D721Med (cell line): ENCODE measurements at regions not wholly inside any gene's neighbourhood (a gene's known extent, or its start where the extent isn't known, plus 50 kb on each side); places are given as distances from the start of the nearest gene placed in this dataset.

ENCODE experiments used
- DNase-seq: peaks from one replicate; pipeline ENCODE4 v3.0.0; 2011; ENCODE audit warnings: low spot score; ENCODE audit not compliant: insufficient read length
- FAIRE-seq: peaks from 2 replicates; lab custom pipeline; 2011; peaks lifted over from hg19 to GRCh38; lab: Jason Lieb, UNC
- TF ChIP-seq, protein P1 (sequence below): IDR thresholded peaks from 2 replicates; pipeline ENCODE4 v1.5.1; 2012; ENCODE audit warnings: mild to moderate bottlenecking, control low read depth; ENCODE audit not compliant: insufficient read depth; ENCODE audit errors: missing control alignments

DNA sequence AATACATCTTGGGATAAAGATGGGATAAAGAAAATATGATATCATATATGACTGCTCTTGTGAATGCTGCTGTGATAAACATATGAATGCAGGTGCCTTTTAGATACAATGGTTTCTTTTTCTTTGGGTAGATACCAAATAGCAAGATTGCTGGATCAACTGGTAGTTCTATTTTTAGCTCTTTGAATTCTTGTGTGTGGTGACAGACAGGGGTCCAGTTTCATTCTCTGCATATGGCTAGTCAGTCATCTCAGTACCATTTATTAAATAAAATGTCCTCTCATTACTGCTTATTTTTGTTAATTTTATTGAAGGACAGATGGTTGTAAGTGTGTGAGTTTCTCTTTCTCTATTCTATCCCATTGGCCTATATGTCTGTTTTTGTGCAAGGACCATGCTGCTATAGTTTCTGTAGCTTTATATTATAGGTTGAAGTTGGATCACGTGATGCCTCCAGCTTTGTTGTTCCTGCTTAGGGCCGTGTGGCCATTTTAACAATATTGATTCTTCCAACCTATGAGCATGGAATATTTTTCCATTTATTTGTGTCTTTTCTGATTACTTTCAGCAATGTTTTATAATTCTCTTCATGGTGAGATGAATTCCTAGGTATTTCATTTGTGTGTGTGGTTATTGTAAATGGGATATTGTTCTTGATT is 1089.8 kb upstream of the CADM2 start:
- DNase-seq, result no peak
- TF ChIP-seq, protein P1, sequence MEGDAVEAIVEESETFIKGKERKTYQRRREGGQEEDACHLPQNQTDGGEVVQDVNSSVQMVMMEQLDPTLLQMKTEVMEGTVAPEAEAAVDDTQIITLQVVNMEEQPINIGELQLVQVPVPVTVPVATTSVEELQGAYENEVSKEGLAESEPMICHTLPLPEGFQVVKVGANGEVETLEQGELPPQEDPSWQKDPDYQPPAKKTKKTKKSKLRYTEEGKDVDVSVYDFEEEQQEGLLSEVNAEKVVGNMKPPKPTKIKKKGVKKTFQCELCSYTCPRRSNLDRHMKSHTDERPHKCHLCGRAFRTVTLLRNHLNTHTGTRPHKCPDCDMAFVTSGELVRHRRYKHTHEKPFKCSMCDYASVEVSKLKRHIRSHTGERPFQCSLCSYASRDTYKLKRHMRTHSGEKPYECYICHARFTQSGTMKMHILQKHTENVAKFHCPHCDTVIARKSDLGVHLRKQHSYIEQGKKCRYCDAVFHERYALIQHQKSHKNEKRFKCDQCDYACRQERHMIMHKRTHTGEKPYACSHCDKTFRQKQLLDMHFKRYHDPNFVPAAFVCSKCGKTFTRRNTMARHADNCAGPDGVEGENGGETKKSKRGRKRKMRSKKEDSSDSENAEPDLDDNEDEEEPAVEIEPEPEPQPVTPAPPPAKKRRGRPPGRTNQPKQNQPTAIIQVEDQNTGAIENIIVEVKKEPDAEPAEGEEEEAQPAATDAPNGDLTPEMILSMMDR, result no peak
- no peak for FAIRE-seq

DNA sequence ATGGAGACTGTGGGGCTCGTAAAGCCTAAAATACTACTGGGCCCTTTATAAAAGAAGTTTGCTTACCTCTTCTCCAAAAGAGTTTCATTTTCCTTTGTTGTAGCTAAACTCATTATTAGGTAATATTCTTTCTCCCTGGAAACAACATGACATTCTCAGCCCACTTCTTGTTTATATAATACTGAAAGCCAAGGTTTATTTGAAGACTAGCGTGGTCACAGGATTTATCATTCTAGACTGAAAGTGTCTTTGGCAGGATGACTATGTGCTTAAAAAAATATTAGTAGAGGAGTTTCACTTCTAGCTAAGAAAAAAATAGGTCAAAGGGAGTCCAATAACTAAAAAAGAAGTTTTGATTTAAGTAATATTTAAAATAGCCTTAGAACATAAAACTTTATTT is 1085.2 kb upstream of the CADM2 start:
- FAIRE-seq, result no peak
- no peak for DNase-seq
- TF ChIP-seq, protein P1, result no peak

DNA sequence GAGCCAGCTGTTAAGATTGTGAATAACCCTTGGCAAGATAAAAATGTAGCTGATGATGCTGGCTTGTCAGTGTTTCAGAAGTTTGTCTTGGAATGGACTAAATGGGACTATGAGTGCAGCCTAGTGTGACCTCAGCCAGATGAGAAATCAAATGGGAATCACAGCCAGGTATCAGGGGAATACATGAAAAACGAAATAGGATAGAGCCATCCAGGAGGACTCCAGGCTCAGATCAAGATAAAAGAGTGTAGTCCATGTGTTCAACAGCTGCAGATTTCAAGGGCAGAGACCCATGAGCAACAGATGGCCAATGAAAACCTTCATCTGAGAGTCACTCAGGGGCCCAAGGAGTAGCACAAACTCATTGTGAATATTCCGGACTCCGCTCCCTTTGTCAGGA is 1080.9 kb upstream of the CADM2 start:
- DNase-seq, result no peak

DNA sequence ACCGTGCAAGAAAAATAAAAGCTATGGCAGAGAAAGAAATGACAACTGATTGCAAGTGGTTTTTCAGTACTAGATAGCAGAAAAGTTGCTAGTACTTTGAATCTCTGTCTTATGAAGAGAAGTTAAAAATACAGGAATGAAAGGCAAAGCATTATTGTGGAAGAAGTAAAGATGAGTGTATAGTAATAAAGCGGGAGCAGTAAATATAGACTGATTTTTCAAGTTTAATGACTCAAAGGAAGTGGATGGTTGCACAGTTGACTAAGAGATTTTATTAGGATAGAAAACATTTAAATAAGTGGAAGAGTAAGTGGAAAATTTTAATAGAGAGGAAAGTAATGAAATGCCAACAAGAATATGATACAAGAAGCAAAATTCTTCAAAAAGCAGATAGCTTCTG is 1076.1 kb upstream of the CADM2 start:
- DNase-seq (no peak), FAIRE-seq (no peak)
- TF ChIP-seq, protein P1, result no peak

More for the DNA sequence above, 1080.9 kb upstream of the CADM2 start:
- FAIRE-seq, result no peak
- TF ChIP-seq, protein P1, result no peak

DNA sequence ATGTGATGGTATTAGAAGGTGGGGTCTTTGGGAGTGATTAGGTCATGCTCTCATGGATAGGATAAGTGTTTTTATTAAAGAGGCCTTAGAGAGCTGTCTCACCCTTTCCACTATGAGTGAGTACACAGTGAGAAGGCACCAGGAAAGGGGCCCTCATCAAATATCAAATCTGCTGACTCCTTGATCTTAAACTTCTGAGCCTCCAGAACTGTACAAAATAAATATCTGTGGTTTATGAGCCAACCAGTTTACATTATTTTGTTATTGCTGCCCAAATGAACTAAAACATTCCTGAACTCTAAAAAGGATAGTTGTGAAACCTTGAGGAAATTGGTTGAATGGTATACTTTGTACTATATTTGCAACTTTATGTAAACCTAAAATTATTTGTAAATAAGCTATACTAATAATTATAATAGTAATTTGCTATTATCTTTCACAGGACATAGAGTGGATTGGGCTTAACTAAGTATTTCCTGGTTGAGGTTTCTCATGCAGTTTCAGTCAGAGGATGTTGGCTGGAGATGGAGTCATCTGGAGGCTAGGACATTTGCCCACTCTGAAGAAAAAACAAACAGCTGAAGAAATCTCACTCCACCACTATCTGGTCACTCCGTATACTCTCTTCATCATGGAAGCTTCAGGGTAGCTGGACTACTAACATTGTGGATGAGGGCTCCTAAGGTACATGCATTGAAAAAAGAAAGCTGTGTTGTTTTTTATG is 1068.6 kb upstream of the CADM2 start:
- DNase-seq (no peak), FAIRE-seq (no peak)
- TF ChIP-seq, protein P1, result no peak

DNA sequence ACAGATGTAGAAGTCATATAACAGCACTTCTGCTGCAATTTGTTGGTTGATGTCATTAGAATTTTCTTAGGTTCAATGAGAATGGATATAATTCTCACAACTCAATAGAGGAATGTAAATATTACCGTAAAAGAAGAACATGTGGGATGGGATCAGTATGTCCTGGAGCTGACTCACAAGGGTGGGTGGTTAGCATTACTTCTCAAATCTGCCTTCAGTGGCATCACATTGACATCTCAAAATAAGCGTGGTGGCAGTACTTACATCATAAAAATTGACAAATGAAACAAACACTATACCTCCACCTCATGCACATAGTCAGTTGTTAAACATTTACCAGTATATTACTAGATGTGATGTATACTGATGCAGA is 1068.0 kb upstream of the CADM2 start:
- TF ChIP-seq, protein P1, result no peak
- no peak for DNase-seq
- FAIRE-seq, result no peak

DNA sequence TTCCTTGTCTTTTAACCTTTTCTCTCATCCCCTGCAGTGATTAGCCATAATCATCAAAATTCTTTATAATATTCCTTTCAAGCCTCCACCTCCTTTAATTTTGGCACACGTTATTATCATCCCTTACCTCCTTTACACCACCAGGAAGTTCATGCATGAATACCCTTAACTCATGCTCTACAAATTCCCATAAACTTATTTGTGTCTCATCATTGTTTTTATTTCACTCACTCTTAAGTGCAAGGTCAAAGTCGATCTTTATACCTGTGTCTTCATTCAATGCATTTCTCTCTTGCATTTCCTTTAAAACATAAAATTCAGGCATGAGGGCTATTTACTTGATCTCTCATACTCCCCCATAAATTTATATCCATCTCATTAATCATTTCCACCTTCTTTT is 1064.6 kb upstream of the CADM2 start:
- DNase-seq, result no peak
- FAIRE-seq, result no peak
- TF ChIP-seq, protein P1, result no peak
